ENCODE measurements at regions not wholly inside any gene's neighbourhood (a gene's known extent, or its start where the extent isn't known, plus 50 kb on each side); places are given as distances from the start of the nearest gene placed in this dataset.
A peak's percentile ranks its signal among the peaks of the same experiment; 100 is the strongest.

- DNase-seq (ENCODE audit: low read depth, low spot score), result no peak
These were observed 216.3 kb upstream of the MTNR1B start for GRCh38 chr11:92753161-92753560.

DNA sequence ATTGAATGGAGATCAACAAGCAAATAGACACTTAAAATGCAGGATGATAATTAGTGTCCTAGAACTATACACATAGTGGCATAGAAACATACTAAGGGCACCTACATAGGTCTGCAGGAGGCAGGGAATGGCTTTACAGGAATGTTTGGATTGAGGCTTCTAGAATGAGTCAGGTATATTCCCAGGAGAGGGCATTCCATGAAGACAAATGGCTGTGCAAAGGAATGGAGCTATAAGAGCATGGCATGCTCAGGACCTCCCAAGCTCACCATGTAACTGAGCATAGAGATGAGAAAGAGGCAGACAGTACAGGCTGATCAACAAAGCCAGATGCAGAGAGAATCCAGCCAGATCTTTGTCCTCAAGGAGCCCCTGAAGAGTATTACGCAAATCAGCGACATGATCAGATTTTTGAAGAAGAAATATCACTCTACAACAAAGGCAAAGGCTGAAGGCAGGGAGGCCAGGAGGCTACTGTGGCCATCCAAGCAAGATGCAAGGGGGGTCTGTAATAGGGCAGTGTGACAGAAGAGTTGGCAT is 211.1 kb upstream of the MTNR1B start:
- no peak for DNase-seq (ENCODE audit: low read depth, low spot score)

DNA sequence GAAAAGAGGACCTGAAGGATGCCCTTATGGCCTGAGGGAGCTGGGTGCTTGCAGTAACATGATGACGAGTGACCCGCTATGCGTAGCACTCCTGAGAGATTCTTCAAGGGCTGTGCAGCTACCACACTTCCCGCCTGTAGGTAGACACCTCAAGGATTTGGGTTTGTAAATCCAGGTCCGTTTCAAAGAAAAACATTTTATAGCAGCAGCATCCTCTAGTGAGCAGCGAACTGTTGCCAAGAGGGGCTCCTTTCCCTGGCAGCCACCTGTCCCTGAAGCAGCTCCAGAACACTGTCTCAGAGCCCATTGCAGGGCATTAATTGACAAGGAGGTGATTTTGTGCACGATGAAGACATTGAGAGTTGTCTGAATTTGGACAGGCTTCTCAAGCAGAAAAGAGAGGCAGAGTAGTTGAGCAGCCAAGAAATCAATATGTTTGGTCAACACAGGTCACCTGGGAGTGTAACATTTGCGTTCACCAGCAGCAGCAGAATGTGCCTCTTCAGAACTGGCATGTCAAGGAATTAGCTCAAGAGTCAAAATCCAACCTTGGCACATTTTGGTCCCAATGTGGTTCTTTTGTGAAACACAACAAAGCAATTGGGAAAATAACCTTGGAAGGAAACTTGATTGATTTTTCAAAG is 209.8 kb upstream of the MTNR1B start:
- DNase-seq (ENCODE audit: low read depth, low spot score), result no peak

GRCh38 chr11:92762121-92762540 is 207.3 kb upstream of the MTNR1B start:
- no peak for DNase-seq (ENCODE audit: low read depth, low spot score)

DNA sequence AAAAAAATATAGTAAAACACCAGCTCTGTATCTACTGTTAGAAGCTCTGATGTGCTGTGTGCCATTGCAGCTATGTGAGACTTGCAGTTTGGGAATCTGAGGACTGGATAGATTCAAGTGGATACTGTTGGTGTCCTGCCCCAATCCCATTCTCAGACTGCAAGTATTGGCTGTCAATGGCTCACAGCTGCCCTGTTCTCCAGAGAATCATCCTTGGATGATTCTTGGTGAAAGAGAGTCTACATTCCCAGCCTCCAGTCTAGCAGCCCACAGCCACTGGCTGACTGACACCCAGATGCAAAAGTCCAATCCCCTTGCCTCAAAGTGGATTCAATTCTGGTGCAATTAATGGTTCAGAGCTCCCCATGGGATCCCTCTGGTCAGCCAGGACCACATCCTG is 206.1 kb upstream of the MTNR1B start:
- no peak for DNase-seq (ENCODE audit: low read depth, low spot score)

DNA sequence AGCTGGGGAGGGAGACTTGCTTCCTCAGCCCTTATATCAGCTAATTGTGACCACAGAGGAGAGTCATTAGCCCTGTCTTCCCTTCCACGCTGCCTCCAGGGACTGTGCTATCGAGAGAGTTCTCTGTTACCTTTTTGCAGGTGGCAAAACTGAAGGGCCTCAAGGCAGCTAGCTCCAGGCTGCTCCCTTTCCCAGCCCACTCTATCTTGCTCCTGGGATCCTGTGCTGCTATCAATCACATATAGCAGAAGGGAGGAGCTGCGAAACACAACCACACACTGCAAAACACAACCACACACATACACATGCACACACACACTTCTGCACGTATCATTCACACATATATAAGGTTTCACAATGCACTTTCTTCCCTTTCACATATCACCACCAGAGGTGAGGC is 205.3 kb upstream of the MTNR1B start:
- no peak for DNase-seq (ENCODE audit: low read depth, low spot score)

- no peak for DNase-seq (ENCODE audit: low read depth, low spot score)
These were observed 204.2 kb upstream of the MTNR1B start for GRCh38 chr11:92765082-92765840.

- peak; percentile 44 for DNase-seq (ENCODE audit: low read depth, low spot score)
These were observed 203.5 kb upstream of the MTNR1B start for GRCh38 chr11:92765965-92766371.

- DNase-seq (ENCODE audit: low read depth, low spot score), result no peak
These were observed 202.8 kb upstream of the MTNR1B start for GRCh38 chr11:92766698-92767097.

DNA sequence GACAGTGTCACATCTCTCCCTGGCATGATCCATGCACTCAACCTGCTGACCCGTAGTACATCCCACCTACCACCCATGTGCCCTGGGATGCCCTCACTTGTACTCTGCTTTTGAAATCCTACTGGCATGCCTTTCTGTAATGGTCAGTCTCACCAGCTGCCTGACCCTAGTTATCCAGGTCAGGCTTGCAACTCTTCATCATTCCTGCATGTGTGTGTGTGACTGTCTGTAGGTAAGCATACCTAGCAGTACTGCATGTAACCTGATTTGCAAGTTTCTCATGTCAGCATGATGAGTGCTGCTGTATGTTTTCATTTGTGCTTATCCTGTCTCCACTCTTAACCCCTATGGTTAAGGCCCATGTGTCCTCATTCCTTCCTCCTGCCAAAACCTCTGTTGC is 202.0 kb upstream of the MTNR1B start:
- DNase-seq (ENCODE audit: low read depth, low spot score), result no peak

DNA sequence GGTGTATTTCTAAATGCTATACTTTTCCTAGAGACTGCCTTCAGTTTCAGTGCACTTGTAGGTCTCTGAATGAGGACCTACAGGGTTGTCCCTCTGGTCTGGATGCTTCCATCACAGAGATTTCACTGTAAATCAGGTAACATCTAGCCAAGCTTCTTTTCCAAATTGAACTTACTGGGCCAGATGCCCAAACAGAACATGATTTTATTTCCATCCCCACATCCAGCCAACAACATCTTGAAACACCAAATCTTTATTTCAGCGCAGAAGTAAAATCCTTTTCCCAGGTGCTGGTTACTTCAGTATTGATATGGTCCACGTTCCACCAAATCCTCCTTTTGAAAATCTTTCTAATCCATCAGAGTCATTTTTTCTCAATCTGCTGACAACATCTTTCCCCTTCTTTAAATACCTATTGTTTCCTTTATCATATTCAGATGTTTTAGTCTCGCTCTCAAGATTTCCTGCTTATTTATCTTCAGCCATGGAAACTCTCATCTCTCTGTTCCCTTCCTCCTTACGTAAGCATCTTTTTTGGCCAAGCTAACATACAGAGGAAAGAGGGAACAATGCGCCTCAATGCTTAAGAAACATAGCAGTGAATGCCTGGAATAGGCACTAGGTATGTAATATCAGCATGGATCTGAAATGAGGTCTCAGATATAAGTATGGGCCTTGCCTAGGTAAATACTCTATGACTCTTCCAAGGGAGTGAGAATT is 201.2 kb upstream of the MTNR1B start:
- DNase-seq (ENCODE audit: low read depth, low spot score), result no peak

DNA sequence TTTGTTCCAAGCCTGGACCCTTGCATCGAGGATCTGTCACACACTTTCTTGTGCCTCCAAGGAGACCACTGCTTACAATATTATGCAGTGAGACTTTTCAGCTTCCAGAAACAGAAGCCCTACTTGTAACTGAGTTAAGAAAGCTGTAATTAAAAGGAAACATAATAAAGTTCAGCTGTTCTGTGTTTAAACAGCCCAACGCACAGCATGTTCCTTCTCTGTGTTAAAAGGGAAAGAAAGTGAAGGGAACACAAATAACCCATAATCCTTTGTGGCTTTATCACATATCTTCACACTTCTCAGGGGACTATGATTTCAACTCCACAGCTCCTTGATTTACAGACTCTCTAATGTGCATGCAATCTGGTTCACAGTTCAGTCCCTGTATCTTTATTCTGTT is 200.3 kb upstream of the MTNR1B start:
- no peak for DNase-seq (ENCODE audit: low read depth, low spot score)

DNA sequence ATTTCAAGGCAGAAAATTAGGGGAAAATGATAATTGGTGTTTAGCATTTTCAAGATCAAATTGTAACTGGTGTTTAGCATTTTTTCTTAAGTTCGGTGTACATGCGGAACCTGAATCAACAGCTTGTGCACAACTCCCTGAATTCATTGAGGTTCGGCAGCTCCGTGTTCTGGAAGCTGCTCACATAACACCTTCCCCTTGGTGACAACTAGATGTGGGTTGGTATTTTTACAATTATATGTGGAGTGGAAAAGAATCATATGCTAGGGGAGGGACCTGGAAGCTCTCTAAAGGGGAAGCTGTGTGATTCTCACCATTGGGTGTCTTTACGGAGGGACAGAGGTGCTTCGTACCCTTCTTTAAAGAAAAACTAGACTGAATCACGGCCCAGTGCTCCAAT is 199.0 kb upstream of the MTNR1B start:
- DNase-seq (ENCODE audit: low read depth, low spot score), result no peak

- DNase-seq (ENCODE audit: low read depth, low spot score), result no peak
These were observed 198.5 kb upstream of the MTNR1B start for GRCh38 chr11:92770981-92771380.

- DNase-seq (ENCODE audit: low read depth, low spot score), result no peak
These were observed 197.8 kb upstream of the MTNR1B start for GRCh38 chr11:92771701-92772100.

DNA sequence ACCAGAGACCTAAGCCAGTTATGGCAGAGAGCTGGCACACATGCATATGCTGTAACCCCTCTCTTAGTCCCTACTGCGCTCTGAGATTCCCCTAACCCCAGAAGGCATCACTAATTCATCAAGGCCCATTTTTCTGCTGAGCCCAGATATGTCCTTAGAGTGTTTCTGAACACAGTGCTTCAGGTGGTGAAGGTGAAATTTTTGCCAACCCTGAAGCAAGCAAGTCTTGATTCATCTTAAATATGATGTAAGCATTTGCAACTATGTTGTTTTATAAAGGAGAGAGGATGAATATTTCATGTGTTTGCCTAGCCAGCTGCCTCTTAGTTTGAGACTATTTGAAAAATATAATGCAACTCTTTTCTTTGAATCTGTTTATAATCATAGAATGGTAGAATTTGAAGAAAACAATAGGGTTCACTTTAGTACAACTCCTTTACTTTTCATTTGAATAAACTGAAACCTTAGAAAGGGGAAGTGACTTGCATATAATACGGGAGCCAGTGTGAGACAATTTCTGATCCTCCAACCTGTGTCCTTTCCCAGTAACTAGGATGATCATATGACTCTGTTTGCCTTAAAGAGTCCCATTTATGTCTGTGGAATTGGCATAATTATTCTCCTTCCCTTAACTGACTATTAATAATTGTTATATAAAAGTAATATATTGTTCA is 194.3 kb upstream of the MTNR1B start:
- no peak for DNase-seq (ENCODE audit: low read depth, low spot score)

DNA sequence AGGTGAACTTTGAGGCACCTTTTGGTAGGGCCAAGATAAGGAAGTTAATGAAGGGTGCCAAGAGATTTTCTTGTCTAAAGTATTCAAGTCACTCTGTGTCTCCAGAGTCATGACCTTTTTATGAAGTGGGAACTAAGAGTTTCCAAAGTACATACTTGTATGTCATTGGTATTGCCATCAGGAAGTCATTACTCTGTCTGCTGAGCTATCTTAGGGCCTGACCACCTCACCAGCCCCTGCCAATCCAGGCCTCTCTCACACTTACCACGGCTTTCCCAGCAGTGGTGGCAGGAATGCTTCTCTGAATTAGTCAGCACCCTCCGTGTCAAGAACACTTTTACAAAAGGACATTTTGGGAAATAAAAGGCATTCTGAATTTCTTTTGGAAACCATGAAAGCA is 192.8 kb upstream of the MTNR1B start:
- DNase-seq (ENCODE audit: low read depth, low spot score), result no peak

DNA sequence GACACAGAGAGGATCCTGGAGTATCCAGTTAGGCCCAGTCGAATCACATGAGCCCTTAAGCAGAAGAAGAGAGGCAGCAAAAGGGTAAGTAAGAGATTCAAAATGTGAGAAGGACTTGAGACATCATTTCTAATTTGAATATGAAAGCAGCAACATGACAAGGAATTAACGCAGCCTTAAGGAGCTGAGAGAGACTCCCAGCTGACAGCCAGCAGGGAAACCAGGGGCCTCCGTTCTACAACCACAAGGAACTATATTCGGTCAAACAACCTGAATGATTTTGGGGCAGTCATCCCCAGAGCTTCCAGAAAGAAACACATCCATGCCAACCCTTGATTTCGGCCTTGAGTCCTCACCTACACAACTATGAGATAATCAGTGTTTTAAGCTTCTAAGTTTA is 189.7 kb upstream of the MTNR1B start:
- no peak for DNase-seq (ENCODE audit: low read depth, low spot score)

DNA sequence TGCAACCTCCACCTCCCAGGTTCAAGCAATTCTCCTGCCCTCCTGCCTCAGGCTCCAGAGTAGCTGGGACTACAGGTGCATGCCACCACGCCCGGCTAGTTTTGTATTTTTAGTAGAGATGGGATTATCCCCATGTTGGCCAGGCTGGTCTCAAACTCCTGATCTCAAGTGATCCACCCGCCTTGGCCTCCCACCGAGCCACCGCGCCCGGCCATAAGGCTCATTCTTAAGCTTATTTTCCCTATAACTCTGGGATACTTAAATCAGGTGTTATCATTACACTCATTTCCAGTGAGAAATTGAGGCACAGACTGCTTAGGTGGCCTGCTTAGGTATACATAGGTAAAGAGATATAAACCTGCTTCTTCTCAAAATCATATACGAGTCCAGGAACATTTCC is 188.3 kb upstream of the MTNR1B start:
- DNase-seq (ENCODE audit: low read depth, low spot score), result no peak

DNA sequence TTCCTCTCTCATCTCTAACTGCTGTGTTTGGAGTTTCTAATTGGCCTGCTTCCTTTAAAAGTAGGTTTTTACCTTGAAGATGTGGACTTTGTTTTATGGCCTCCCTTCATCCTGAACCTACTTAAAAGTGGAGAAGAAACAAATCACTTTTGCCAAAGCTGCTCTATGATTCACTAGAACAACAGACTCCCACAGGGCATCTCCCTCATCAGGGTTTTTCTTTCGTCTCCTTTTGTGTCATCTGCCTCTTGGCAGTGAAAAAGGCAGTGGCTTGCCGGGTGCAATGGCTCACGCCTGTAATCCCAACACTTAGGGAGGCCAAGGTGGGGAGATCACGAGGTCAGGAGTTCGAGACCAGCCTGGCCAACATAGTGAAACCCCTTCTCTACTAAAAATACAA is 186.6 kb upstream of the MTNR1B start:
- DNase-seq (ENCODE audit: low read depth, low spot score), result no peak

DNA sequence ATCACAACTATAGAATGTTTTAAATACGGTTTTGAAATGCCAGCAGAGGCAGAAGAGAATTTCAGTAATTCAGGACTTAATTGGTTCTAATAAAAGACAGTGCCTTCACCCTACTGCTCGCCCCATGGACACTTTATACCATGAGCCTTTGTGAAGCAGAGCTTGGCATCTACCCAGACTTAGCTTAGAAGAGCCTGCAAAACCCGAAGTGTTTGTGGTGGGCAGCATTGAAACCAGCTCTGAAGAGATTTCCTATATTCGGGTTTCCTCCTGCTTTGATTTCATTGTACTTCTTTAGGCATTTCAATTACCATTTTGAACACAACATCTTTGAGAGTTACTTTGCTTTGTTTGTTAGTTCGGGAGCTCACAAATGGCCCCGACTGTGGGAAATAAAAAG is 185.1 kb upstream of the MTNR1B start:
- no peak for DNase-seq (ENCODE audit: low read depth, low spot score)

GRCh38 chr11:92787638-92788037 is 181.8 kb upstream of the MTNR1B start:
- no peak for DNase-seq (ENCODE audit: low read depth, low spot score)
